ENCODE measurements at regions not wholly inside any gene's neighbourhood (a gene's known extent, or its start where the extent isn't known, plus 50 kb on each side); places are given as distances from the start of the nearest gene placed in this dataset.

DNA sequence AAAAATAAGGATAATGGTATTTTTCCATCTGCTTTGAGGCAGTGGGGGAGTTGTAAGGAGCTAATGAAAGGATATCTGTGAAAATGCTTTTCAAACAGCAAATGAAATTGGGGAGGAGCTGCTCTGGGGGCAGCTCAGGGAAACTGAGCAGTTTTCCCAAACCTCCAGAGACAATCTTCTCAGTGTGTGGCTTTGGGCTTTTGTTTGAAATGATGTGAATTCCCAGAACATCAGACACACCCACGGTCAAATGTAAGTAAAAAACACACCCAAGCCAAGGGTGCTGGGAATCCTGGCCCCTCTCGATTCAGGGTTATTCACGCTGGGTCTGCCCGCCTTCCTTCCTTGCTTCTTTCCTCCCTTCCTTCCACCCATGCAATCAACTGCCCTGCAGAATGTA is 512.6 kb downstream of the BNC2 start:
- H4K20me1 ChIP-seq (ENCODE audit: control insufficient read depth, insufficient read depth, insufficient read length): no peaks in the 10 kb centered on the region
- H2AFZ ChIP-seq (ENCODE audit: low read length): no peak overlapping the region
- Mint-ChIP-seq H3K4me1 (peaks cover 6 to 9% of the 10 kb centered on the region in 2 experiments), H3K27me3 (ENCODE audit: low read depth) (no peaks in the 10 kb centered on the region), H3K27ac (peak overlapping the region in 1 of 3 experiments; percentile 63; a peak in 1 of 7 replicates), H3K9me3 (peaks cover 3 to 9% of the 10 kb centered on the region in 2 experiments; a peak in 3 of 5 replicates), H3K36me3 (ENCODE audit: insufficient read depth in 1 of 3, low read depth in 3 of 3) (peaks cover 4 to 5% (median 5%) of the 10 kb centered on the region in 3 experiments; a peak in 6 of 7 replicates), H3K4me3 (no peak overlapping the region)
- no peak overlapping the region for H3K56ac ChIP-seq (ENCODE audit: insufficient read length, low read depth, low read length)
- H4K91ac ChIP-seq (ENCODE audit: insufficient read length, low read depth, low read length): no peak overlapping the region
- H3K79me1 ChIP-seq (ENCODE audit: insufficient read depth, low read depth, low read length, poor library complexity, severe bottlenecking): no peaks in the 10 kb centered on the region
- H3K18ac ChIP-seq (ENCODE audit: insufficient read length, low read depth, low read length): no peak overlapping the region
- H3K27ac ChIP-seq (ENCODE audit: insufficient read length, low read depth, low read length): no peak overlapping the region
- H4K8ac ChIP-seq (replicated peaks; ENCODE audit: insufficient read length, low read depth, low read length): no peak overlapping the region
- TF ChIP-seq, protein P1, sequence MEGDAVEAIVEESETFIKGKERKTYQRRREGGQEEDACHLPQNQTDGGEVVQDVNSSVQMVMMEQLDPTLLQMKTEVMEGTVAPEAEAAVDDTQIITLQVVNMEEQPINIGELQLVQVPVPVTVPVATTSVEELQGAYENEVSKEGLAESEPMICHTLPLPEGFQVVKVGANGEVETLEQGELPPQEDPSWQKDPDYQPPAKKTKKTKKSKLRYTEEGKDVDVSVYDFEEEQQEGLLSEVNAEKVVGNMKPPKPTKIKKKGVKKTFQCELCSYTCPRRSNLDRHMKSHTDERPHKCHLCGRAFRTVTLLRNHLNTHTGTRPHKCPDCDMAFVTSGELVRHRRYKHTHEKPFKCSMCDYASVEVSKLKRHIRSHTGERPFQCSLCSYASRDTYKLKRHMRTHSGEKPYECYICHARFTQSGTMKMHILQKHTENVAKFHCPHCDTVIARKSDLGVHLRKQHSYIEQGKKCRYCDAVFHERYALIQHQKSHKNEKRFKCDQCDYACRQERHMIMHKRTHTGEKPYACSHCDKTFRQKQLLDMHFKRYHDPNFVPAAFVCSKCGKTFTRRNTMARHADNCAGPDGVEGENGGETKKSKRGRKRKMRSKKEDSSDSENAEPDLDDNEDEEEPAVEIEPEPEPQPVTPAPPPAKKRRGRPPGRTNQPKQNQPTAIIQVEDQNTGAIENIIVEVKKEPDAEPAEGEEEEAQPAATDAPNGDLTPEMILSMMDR (conservative IDR thresholded peaks at IDR 0.05): no peak
- WGBS (ENCODE audit: extremely low coverage, insufficient read length, low lambda C conversion rate): no CpG with 5 or more reads among the region's 4 CpGs
- H2AK5ac ChIP-seq (ENCODE audit: insufficient read length, low read length): no peak overlapping the region
- peak; percentile 5 for DNase-seq
- no peak overlapping the region for H2BK15ac ChIP-seq (ENCODE audit: low read depth, low read length)
- H2BK20ac ChIP-seq (ENCODE audit: low read depth, low read length, poor library complexity, severe bottlenecking): no peak overlapping the region
- H3K9me3 ChIP-seq (ENCODE audit: control insufficient read depth, low read depth, low read length): no peaks in the 10 kb centered on the region
- H2BK12ac ChIP-seq (ENCODE audit: insufficient read length, low read depth, low read length): no peak overlapping the region
- no peak overlapping the region for H3T11ph ChIP-seq (ENCODE audit: low read length)
- no peak overlapping the region for H4K5ac ChIP-seq (ENCODE audit: insufficient read length, low read depth, low read length)
- H3K14ac ChIP-seq (ENCODE audit: insufficient read depth, low read length): no peak overlapping the region
- H3K23ac ChIP-seq (ENCODE audit: insufficient read length, low read depth, low read length): no peak overlapping the region
- H3K4me2 ChIP-seq (ENCODE audit: insufficient read depth, insufficient read length, low read length): no peak overlapping the region
- H3K79me2 ChIP-seq (ENCODE audit: insufficient read depth, low read length): no peaks in the 10 kb centered on the region
- H2BK5ac ChIP-seq (ENCODE audit: insufficient read length, low read length): no peak overlapping the region
- no peaks in the 10 kb centered on the region for H3K27me3 ChIP-seq (ENCODE audit: insufficient read depth, low read length)
- no peaks in the 10 kb centered on the region; the same call in 1 of the 2 replicates for H3K4me1 ChIP-seq (ENCODE audit: insufficient read depth, low read length)
- H3K23me2 ChIP-seq (ENCODE audit: insufficient read length, low read depth, low read length, poor library complexity, severe bottlenecking): no peaks in the 10 kb centered on the region
- no peak overlapping the region for H3K9ac ChIP-seq (ENCODE audit: extremely low read depth, insufficient read length, low read length)
- no peak overlapping the region for H3K4ac ChIP-seq (ENCODE audit: low read depth, low read length)
- H2BK120ac ChIP-seq (ENCODE audit: low read depth, low read length, poor library complexity, severe bottlenecking): no peak overlapping the region
